ENCODE measurements at regions not wholly inside any gene's neighbourhood (a gene's known extent, or its start where the extent isn't known, plus 50 kb on each side); places are given as distances from the start of the nearest gene placed in this dataset.

DNA sequence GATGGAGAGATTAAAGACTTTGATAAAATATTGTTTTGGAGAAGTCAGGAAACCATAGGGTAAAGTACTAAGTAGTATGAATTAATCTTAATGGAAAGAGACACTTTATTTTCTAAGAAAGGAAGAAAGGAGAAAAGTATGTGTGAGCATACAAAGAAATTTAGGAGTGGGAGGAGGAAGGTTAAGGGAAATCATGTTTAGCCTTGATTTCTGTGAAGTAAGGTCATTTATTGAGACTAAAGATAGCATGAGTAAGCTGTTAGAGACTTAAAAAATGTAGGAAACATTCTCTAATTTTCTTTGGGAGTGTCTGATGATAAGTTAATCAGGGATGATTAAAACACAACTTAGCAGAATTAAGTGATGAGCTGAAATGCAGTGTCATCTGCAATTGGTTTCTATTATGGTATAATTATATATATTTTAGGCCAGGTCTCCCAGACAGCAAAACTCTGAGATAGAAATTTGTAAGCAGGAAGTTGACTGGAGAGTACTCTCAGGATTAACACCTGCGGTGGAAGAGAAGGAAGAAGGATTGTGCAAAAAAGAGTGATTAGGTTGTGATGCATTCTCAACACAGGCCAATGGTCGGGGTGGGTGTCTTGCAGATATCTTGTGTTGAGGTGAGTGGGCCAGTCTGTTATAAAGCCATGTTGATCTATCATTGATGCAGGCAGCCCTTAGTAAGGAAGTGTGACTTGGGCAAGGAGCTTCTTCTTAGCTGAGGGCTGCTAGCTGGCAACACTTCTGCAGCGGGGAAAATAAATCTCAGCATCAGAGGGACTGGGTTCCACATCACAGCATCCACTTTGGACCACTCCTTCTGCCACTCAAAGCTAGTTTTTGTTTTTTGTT lies 256.2 kb downstream of the AEBP2 start:
- no peak overlapping the region for H3K4me3 ChIP-seq (ENCODE audit: control insufficient read depth, low read depth, low read length)
- DNase-seq (ENCODE audit: low read depth): no peak
- no peak for TF ChIP-seq CTCF (conservative IDR thresholded peaks at IDR 0.05; ENCODE audit: control insufficient read depth, insufficient read depth, low read depth, low read length)

DNA sequence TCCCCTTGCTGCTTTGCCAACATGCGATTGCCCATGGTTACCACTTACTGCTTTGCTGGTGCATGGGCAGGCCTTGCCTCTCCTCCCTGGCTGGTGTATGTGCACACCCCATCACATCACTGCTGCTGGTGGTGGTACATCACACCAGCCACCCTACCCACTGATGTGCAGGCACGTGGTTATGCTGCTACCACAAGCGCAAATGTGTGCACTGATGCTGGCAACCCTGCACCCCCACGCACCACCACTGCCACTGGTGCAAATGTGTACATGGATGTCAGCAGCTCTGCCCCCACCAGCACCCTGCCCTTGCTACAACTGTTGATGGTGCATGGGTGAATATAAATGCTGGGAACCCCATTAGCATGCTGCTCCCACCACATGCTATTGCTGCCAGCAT lies 261.7 kb downstream of the AEBP2 start:
- H3K4me3 ChIP-seq (ENCODE audit: control insufficient read depth, low read depth, low read length): no peak overlapping the region
- TF ChIP-seq CTCF (conservative IDR thresholded peaks at IDR 0.05; ENCODE audit: control insufficient read depth, insufficient read depth, low read depth, low read length): no peak
- DNase-seq (ENCODE audit: low read depth): no peak

- no peak for DNase-seq (ENCODE audit: low read depth)
- TF ChIP-seq CTCF (conservative IDR thresholded peaks at IDR 0.05; ENCODE audit: control insufficient read depth, insufficient read depth, low read depth, low read length): no peak
- no peak overlapping the region for H3K4me3 ChIP-seq (ENCODE audit: control insufficient read depth, low read depth, low read length)
These were observed 265.7 kb downstream of the AEBP2 start for GRCh38 chr12:19704966-19705365.

DNA sequence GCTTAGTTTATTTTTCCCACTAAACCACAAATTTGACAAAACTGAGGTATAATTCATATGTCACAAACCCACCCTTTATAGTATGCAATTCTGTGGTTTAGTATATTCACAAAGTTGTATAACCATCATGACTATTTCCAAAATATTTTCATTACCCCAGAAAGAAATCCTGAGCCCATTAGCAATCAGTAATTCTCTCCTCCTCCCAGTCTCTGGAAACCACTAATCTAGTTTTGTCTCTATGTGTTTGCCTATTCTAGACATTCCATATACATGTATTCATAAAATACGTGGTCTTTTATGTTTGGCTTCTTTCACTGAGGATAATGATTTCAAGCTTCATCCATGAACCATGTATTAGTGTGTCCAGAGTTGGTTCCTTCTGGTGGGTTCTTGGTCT lies 267.6 kb downstream of the AEBP2 start:
- H3K4me3 ChIP-seq (ENCODE audit: control insufficient read depth, low read depth, low read length): no peak overlapping the region
- peak; percentile 13 for DNase-seq (ENCODE audit: low read depth)
- no peak for TF ChIP-seq CTCF (conservative IDR thresholded peaks at IDR 0.05; ENCODE audit: control insufficient read depth, insufficient read depth, low read depth, low read length)

- H3K4me3 ChIP-seq (ENCODE audit: control insufficient read depth, low read depth, low read length): no peak overlapping the region
- peak; percentile 81 for DNase-seq (ENCODE audit: low read depth)
- peak; percentile 45 for TF ChIP-seq CTCF (conservative IDR thresholded peaks at IDR 0.05; ENCODE audit: control insufficient read depth, insufficient read depth, low read depth, low read length)
These were observed 268.7 kb downstream of the AEBP2 start for GRCh38 chr12:19707948-19708409.

GRCh38 chr12:19709889-19710288 lies 270.6 kb downstream of the AEBP2 start:
- H3K4me3 ChIP-seq (ENCODE audit: control insufficient read depth, low read depth, low read length): no peak overlapping the region
- DNase-seq (ENCODE audit: low read depth): no peak
- no peak for TF ChIP-seq CTCF (conservative IDR thresholded peaks at IDR 0.05; ENCODE audit: control insufficient read depth, insufficient read depth, low read depth, low read length)
